IPS DF 4.7 (cell line): ENCODE measurements at regions not wholly inside any gene's neighbourhood (a gene's known extent, or its start where the extent isn't known, plus 50 kb on each side); places are given as distances from the start of the nearest gene placed in this dataset.
"Not testable (repeated sequence)": the region's sequence is repeated elsewhere in the genome, so short reads cannot be mapped to it uniquely, and the experiment has no call there.

Experiments
- DNase-seq: peaks from one replicate; pipeline ENCODE4 v3.0.0-alpha.2; 2013; ENCODE audit warnings: low spot score; ENCODE audit errors: extremely low read depth

DNA sequence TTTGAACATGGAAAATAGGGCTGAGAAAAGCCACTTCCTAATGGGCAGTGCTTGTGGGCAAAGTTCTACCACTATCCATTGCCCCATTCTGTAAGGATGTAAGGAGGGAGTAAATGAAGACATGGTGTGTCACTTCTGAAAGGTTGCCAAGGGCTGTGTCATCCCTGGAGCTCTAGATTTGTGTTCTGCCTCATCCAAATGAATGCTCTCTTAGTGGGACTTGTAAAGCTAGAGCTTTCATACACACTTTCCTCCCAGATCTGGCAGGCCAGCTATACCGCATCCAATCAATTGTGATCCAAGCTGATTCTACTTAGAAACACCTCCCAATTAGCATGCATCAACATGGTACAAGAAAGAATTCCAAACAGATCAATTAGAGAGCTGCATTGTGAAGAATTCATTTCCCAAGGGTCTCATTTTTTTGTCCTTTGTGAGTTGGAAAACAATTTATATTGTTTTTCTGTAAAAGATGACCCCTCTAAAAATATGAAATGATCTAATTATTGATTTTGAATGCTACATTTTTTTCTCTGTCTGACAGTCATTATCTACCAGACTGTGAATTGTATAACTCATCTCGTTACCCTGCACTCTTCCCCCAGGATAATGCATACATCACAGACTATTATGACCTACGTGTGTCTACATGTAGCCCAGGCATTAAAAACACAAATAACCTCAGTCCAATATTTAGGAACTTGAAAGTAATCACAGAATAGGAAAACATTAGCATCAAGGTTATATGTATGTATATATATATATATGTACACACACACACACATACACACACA lies 117.1 kb upstream of the DUSP10 start:
- no peak for DNase-seq

DNA sequence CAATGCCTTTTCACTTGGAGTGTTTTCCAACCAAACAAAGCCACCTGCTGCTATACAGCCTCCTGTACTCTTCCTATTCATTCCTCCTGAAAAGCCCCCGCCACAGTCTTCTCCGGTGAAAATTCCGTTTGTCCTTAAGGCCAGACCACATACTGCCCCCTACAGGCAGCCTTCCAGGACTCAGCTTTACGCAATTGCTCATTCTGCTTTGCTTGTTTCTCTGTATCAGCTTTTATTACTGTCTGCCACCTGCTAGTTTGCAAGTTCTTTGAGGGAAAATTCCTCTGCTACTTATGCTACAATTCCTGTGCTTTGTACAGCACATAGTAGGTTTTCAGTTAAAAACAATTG lies 115.2 kb upstream of the DUSP10 start:
- not testable (repeated sequence) for DNase-seq

DNA sequence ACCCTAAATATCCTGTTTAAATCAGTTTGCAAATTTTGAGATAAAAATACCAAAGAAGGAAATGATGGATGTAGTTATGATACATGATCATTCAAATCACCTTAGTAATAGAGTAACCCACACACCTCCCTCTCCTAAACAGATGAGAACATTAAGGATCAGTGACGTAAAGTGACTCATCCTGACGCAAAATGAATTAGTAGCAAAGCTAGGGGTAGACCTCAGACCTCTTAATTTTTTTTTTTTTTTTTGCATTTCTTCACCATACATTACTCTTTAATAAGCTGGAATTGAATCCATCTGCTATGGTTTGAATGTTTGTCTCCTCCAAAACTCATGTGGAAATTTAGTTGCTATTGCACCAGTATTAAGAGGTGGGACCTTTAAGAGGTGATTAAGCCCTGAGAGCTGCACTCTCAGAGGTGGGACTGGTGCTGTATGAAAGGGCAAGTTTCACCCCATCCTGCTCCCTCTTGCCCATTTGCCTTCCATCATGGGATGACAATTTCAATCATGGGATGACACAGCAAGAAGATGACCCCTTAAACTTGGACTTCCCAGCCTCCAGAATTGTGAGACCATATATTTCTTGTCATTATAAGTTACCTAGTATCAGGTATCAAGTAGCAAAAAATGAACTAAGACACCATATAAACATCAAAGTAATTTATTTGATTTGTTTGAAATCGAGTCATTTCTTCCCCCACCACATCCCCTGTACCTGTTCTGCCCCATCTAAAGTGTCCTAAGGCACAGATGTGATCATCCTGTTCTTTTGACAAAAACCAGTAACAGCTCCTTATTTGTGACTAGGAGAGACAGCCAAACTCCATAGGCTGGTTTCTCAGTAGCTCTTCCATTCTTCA lies 114.6 kb upstream of the DUSP10 start:
- DNase-seq = no peak

DNA sequence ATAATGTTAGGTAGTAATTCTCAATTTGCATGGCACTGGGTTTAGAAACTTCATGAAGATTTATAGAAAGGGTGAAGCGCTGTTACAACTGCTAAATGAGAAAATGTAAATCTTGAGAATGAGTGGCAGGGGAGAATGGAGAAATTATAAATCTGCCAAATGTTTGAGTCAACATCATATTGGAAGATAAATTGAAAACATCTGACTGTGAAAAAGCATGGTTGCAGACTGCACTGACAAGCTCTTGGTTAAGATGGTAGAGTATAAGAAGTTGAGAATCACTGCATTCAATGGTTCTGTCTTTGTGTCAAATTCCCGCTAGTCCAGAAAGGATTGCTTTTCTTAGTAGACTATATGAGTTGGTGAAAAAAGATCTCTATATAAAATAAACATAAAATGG lies 113.3 kb upstream of the DUSP10 start:
- no peak for DNase-seq

DNA sequence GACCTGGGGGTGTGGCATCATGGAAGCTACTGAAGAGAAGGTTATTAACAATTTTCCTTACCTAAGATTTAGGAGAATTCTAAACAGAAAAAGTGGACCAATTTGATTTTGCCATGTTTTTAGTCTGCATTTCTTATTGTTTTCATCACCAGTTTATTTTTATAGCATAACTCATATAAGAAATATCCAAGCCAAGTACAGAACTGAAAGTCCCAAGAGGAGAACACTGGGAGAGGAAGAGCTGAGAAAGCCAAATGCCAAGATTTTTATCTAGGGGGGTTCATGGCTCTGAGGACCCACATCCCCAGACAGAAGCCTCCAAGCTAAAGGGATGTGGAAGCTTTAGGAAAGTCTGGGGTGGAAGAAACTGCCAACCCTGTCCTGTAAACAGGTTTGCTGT lies 109.4 kb upstream of the DUSP10 start:
- DNase-seq = no peak

DNA sequence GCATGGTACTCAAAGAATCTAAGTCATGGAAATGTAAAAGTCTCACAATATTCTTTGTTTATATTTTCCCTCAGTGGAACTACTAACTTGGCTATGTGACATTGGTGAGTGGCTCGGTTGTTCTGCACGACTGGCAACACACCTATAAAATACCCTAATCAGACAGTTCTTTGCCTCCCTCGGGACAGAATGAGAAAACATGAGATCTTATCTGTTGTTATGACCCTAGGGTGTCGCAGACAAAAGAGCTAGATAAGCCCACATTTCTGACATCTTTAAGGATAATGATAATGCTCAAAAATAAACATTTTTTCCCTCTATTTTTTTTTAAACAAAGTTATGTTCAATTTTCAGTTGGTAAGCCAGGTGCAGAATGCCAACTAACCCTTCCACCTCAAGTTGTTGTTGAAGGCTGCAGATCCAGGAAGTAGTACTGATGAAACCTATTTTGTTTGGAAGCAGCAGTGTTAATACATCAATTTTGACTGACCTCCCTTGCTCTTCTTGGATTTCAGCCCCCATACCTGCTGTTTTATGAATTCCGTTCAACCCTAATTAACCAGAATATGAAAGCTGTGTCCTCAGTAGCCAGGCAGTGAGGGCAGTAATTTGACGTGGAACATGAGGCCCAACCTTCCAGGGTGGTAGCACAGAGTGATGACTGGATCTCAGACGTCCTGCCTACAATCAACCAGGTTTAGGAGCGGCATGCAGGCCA lies 108.7 kb upstream of the DUSP10 start:
- no peak for DNase-seq

DNA sequence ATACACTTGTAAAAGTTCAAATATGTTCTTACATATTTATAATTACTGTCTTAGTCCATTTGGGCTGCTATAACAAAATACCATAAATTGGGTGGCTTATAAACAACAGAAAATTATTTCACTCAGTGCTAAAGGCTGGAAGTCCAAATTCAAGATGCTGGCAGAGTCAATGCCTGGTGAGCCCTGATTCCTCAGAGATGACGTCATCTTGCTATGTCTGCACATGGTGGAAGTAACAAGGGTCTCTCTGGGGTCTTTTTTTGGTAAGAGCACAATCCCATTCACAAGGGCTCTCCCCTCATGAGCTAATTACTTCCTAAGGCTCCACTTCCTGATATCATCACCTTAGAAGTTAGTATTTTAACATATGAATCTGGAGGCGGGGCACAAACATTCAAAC lies 108.0 kb upstream of the DUSP10 start:
- DNase-seq = no peak

DNA sequence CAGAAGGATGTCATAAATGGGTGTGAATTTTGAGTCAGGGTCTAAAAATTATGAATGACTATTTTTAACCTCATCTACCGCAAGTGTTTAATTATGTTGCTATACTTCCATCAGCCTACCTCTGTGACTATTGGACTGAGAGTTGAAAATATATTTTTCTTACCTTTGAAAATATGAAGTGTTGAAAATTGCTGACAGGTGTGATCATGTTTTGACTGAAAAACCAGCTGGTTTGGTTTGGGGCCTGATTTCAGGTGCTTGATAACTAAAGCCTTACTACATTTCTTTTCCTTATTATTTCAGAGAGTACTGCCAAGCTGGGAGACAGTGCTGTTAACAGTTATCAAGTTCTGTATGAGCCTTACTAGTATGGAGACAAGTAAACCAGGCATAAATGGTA lies 107.2 kb upstream of the DUSP10 start:
- DNase-seq = no peak

DNA sequence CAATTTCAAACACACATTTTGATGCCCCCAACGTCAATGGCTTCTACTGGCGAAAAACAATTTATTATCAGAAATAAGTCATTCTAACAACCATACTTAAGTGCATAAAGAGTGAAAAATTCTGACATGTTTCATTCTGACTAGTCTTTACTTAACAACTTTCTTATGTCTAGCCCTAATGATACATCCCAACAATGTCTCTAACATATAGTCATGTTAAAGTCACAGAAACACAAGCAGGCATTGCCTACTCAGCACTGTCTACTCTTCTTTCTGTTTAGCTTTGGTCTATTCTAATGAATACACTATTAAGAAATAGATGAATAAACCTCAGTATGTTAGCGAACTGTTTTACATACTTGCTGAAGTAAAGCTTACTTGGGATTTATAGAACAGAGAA lies 105.8 kb upstream of the DUSP10 start:
- no peak for DNase-seq

DNA sequence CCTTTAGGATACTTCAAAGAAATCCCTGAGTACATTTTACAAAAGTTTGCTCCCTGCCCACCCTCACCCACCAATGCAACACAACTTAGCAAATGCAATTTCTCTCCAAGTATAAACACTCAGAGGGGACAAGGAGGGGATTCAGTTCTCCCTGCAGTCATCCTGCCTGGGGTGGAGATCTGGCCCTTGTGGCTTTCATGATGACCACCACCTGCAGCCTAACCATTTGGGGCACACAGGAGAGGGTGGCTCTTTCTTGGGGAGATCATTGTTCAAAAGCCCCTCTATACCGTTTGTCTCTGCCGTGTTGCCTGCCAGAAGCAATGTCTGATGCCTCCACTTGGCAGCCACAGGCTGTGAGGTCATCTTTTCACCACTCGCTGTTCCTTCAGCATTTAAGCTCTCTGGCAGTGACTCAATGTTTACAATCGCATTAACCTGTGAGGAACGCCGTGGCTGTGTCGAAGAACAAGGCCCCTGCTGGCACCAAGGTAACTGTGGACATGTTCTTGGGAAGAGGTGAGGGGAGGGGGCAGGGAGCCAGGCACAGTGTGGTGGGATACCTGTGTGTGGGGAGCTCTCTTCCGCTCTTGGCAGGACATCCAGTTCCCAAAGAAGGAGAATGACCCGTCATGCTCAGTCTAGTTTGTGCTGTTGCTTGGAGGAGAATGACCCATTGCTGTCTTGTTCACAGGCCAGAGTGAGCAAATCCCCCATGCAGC lies 103.9 kb upstream of the DUSP10 start:
- DNase-seq = no peak

DNA sequence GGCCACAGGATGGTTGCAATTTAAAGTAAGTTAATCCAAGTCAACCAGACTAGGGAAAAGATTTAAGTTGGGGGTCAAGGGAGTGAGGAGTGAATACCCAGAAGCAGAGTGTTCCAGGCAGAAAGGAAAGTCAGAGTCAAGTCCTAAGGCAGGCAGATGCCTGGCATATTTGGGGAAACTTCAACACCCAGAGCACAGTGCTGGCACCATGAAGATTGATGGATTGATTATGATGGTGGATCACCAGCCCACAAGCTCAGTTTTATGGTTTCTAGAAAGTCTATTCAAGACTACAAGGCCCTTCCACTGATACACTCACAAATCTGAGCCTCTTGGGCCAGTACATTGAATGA lies 100.1 kb upstream of the DUSP10 start:
- DNase-seq = no peak

DNA sequence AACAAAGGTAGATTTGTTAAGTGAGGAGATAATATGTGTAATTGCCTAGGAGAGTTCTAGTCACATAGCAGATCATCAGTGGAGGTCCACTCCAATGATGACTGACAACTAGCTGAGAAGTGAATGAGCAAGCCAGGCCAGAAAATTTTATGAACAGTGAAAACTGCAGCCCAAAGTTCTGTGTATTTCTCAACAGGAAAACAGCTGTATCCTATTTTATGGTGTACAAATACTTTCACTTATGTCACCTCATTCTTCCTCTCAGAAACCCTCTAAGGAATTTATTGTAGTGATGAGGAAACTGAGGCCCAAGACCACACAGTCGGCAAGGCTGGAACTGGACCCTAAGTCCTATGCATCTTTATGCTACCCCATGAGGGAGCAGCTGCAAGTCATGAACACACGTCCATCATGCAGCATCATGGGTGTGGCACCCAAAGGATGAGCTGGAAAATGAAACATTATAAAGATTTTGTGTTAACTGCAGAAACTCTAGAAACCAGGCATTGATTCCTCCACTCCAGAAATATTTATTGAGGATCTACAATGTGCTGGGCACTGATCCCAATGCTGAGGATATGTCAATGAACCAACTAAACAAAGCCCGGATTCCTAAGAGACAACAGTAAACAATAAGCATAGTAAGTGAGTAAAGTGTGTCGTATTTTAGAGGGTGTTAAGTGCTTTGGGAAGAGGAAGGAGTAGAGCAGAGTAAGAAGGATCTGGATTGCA lies 99.5 kb upstream of the DUSP10 start:
- DNase-seq = no peak

DNA sequence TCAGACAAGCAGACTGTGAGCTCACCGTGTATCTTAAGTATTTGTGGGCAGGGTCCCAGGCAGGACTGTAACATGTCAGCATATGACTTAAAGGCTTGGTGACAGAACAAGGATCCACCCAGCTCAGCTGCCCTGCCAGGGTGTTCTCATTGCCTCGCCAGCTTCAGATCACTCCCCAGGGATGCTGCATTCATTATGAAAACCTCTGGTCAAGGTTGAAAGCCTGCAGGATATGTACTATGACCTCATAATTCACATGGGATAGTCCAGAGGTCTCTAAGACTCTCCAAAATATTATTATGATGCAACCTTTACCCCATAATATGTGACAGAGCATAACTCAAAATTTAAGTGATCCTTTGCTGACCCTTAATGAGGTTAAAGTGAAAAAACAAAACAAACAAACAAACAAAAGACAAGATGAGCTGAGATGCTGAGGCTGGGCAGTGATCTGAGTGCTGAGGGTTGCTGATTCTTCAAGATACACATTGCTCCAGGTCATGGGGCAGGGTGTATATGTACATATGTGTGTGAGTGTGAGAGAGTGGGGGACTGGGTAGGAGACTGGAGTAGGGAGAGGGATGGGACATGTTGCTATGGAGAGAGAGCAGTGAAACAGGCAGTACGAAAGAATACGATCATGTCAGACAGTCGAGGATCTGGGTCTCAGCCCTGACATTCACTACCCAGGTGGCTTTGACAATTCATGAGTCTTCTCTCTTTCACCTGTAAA lies 98.8 kb upstream of the DUSP10 start:
- no peak for DNase-seq

DNA sequence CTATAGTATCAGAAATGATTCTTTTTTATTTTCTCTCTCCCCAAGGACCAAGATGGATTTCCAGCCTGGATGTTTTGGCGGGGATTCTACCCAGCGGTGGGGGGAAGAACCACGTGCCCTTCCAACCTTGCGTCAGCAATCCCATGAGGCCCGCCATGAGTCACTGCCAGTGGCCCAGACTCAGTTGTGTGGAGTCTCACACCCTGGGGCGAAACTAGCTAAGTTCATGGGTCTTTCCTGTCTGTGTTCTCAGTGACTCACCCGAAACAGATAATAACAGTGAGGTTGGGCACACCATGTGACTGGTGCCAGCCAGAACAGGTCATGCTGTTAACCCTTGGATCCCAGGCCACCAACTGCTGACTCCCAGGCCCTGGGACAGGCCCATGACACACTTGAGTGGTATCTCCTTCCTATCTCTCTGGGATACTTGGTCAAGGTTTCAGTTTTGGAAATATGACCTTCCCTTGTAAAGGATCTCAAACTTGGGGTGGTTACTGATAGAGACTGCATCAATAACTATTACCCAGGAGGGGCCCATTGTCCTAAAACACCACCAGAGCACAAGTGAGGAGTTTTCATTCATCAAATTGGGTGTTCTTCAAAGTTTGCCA lies 98.0 kb upstream of the DUSP10 start:
- DNase-seq = no peak

DNA sequence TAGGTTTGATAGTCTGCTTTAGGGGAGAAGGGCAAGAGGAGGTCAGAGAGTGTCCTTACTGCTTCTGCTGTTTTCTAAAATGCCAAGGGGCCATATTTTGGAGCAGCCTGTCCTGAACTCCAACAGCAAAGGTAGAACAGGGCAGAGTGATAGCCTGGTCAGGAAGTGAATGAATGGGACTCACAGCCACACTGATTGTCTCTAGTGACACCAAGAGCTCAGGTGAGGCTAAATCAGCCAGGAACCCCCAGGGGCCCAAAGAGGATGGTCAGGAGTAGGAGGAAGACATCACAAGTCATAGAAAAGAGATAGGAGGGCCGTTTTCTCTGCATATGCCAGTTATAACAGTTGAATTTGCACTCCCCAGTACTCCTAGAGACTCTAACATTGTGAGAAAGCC lies 97.4 kb upstream of the DUSP10 start:
- no peak for DNase-seq

DNA sequence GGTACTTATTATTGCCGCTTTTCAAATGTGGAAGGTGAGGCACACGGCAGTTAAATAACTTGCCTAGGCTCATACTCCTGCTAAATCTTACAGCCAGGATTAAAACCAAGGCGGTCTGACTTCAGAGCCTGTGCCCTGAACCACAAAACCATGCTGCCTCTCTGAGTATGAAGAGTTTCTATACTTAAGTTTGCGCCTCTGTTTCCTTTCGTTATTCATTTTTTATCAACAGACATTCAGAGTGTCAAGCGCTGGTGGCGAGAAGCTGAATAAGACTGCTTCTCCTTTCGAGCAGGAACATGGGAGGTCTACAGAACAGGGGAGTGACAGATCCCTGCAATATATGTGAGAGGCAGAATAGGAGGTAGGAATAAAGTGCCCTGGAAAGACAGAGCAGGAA lies 96.0 kb upstream of the DUSP10 start:
- no peak for DNase-seq

DNA sequence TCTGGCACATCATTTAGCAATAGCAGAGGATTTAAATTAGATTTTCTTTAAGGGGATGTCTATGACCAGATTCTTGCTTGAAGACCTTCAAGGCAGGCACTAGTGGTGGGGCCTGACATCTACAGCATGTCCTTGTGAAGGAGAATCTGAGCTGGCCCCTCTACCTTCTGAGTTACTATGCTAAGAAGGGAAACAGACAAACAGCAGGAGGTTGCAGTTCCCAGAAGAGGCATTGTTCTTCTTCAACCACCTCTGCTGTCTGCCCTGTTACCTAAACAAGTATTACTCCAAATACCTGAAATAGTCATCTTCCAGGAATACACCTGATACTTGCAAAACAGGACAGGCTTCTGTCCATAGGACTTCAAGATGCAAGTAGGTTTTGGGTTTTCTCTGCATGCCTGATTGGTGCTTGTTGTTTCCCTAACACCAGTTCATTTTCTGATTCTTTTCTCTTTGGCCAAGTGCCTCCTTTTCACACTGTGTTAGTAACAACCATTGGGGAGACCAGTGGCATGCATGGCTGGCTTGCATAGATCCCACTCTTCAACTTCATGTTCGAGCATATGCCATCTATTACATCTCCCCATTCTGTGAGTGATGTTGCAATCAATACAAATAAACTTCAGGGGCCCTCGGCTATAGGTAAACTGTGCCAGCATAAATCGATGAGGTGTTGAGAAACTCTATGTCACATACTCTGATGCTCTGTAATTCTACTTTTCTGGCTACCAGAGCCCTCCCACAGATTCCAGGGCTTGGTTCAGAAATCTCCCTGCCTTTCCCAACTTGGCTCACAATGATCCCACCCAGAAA lies 93.0 kb upstream of the DUSP10 start:
- no peak for DNase-seq

DNA sequence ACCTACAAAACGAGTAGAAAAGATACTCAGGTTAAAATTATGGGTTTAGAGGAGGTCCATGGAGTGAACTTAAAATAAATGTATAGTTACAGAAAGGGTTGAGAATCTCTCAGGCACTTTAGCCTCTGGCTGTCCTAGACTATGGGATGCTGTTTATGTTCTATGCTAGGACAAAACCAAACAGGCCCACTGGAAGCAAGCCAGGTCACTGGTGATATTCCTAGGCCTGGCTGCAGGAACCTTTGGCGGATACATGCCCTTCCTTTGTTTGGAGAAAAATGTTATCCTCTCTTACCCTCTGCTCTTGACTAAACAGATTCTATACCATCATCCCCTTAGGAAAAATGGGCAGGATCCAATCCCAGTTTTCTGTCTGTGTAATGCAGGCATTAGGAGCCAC lies 90.7 kb upstream of the DUSP10 start:
- no peak for DNase-seq

DNA sequence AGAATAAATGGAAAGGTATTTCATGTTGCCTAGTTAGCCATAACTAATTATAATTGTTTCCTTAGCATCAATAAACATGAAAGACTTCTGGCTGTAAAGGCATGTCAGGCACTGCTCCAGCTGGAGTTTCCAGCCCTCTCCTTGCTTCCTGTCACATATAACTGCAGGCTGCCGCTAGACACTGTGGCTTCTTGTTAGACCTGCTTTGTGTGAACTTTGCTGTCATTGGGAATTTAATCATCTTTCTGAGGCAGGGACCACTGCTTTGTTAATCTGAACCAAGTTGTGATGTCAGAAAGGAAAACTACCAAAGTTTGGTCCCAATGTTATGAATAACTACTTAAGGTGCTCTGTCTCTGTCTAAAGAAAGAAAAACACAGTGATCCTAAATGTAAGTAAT lies 90.3 kb upstream of the DUSP10 start:
- no peak for DNase-seq
